Erythroblast (primary cell): ENCODE measurements at regions not wholly inside any gene's neighbourhood (a gene's known extent, or its start where the extent isn't known, plus 50 kb on each side); places are given as distances from the start of the nearest gene placed in this dataset.

Source experiments
- GATA1 ChIP-seq: IDR thresholded peaks from 2 replicates; pipeline ENCODE4 v1.6.1; 2011; ENCODE audit warnings: low read depth, mild to moderate bottlenecking, control low read depth, low read length, moderate library complexity
- POLR2A ChIP-seq: IDR thresholded peaks from 2 replicates; pipeline ENCODE4 v1.6.1; 2011; ENCODE audit warnings: mild to moderate bottlenecking, low read length

GRCh38 chr4:117491516-117491915 is 406.1 kb upstream of the TRAM1L1 start:
- TF ChIP-seq POLR2A, result no peak
- no peak for TF ChIP-seq GATA1
